ENCODE measurements at regions not wholly inside any gene's neighbourhood (a gene's known extent, or its start where the extent isn't known, plus 50 kb on each side); places are given as distances from the start of the nearest gene placed in this dataset.

DNA sequence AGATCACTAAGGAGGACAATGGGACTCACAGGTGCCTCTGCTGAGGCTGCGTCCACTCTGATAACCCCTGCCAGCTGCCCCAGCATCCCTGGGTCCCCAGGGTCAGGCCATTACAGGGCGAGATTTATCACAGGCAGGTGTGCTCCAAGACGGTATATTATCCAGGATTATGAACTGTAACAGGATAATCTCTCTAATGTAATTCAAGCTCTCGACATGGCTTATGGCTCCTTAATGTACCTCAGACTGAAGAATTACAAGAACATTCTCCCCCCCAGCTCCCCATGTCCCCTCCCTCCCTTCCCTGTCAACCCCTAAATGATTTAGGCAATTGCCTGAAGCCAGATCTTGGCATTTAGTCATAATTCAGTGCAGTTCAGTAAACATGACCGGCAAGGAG, 86.8 kb downstream of the NCR2 start:
- Histone ChIP-seq H3K79me2 (ENCODE audit: low read length) (no peaks in the 10 kb centered on the region), H3K4me2 (ENCODE audit: low read length) (no peak overlapping the region), H3K9me3 (ENCODE audit: insufficient read depth, low read length) (peaks cover 5% of the 10 kb centered on the region), H4K20me1 (ENCODE audit: insufficient read depth, low read length) (no peaks in the 10 kb centered on the region), H3K9ac (ENCODE audit: low read length) (no peak overlapping the region), H3K27me3 (ENCODE audit: low read depth, low read length) (peaks cover 66% of the 10 kb centered on the region), H2AFZ (ENCODE audit: low read depth, low read length) (no peak overlapping the region), H3K4me3 (ENCODE audit: low read length) (no peak overlapping the region), H3K36me3 (replicated peaks; ENCODE audit: low read depth, low read length) (no peaks in the 10 kb centered on the region), H3K4me1 (ENCODE audit: low read length) (peaks cover 15% of the 10 kb centered on the region), H3K27ac (ENCODE audit: low read length) (no peak overlapping the region)
- TF ChIP-seq EZH2phosphoT487 (IDR thresholded peaks at IDR 0.05; ENCODE audit: low read depth): no peak

DNA sequence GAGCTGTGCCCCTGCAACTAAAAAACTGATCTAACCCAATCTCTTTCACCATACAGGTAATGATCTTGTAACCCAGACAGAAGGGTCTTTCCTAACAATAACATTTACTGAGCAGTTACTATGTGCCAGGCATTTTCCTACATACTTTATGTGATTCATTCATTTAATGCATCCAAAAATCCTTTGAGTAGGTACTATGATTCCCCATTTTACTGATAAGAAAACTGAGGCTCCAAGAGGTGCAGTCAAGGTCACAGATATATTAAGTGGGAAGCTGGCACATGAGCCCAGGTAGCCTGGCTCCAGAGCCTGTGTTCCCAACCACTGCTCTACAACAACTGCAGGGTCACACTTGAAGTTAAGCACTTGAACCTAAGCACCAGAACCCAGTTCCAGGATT, 87.6 kb downstream of the NCR2 start:
- TF ChIP-seq, protein P1, sequence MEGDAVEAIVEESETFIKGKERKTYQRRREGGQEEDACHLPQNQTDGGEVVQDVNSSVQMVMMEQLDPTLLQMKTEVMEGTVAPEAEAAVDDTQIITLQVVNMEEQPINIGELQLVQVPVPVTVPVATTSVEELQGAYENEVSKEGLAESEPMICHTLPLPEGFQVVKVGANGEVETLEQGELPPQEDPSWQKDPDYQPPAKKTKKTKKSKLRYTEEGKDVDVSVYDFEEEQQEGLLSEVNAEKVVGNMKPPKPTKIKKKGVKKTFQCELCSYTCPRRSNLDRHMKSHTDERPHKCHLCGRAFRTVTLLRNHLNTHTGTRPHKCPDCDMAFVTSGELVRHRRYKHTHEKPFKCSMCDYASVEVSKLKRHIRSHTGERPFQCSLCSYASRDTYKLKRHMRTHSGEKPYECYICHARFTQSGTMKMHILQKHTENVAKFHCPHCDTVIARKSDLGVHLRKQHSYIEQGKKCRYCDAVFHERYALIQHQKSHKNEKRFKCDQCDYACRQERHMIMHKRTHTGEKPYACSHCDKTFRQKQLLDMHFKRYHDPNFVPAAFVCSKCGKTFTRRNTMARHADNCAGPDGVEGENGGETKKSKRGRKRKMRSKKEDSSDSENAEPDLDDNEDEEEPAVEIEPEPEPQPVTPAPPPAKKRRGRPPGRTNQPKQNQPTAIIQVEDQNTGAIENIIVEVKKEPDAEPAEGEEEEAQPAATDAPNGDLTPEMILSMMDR (IDR thresholded peaks at IDR 0.05; ENCODE audit: low read depth, low read length): no peak
- H3K4me3 ChIP-seq (ENCODE audit: low read length): no peak overlapping the region
- H2AFZ ChIP-seq (ENCODE audit: low read depth, low read length): no peak overlapping the region
- no peaks in the 10 kb centered on the region for H4K20me1 ChIP-seq (ENCODE audit: insufficient read depth, low read length)
- H3K27me3 ChIP-seq (ENCODE audit: low read depth, low read length): peaks cover 65% of the 10 kb centered on the region
- H3K4me1 ChIP-seq (ENCODE audit: low read length): peaks cover 18% of the 10 kb centered on the region
- H3K36me3 ChIP-seq (replicated peaks; ENCODE audit: low read depth, low read length): no peaks in the 10 kb centered on the region
- no peaks in the 10 kb centered on the region for H3K79me2 ChIP-seq (ENCODE audit: low read length)
- no peak overlapping the region for H3K4me2 ChIP-seq (ENCODE audit: low read length)
- peaks cover 5% of the 10 kb centered on the region for H3K9me3 ChIP-seq (ENCODE audit: insufficient read depth, low read length)
- H3K27ac ChIP-seq (ENCODE audit: low read length): no peak overlapping the region
- no peak overlapping the region for H3K9ac ChIP-seq (ENCODE audit: low read length)

DNA sequence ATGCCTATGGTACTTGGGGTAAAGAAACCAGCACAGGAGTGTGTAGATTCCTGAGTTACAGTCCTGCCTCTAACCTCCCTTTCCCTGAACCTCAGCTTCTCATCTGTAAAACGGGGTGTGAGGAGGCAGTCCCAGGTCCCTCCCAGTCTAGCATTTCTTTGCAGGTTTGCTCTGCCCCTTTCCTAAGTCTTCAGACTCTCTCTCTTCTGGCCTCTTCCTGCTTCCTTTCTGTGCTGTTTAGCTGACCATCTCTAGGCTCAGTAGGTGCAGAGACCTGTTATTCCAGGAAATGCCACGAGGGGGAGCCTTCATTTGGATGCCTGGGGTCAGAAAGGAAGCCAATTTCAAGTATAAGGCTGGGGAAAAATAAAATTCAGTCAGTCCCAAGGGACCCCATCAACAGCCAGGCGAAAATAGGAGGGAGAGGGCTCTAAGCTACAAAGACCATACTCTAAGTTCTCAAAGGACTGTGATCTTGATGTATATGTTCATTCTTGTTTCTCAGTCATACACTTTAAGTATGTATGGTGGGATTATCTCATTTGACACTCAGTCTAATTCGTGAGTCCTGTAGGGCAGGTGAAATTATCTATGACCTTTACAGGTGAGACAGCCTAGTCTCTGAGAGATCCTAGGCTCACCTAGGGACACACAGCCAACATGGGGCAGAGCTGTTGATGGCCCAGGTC, 89.1 kb downstream of the NCR2 start:
- H4K20me1 ChIP-seq (ENCODE audit: insufficient read depth, low read length): no peaks in the 10 kb centered on the region
- peaks cover 27% of the 10 kb centered on the region for H3K4me1 ChIP-seq (ENCODE audit: low read length)
- no peaks in the 10 kb centered on the region for H3K79me2 ChIP-seq (ENCODE audit: low read length)
- H3K27me3 ChIP-seq (ENCODE audit: low read depth, low read length): peaks cover 49% of the 10 kb centered on the region
- H3K4me3 ChIP-seq (ENCODE audit: low read length): no peak overlapping the region
- peak overlapping the region; percentile 87 for H2AFZ ChIP-seq (ENCODE audit: low read depth, low read length)
- no peak for TF ChIP-seq EZH2phosphoT487 (IDR thresholded peaks at IDR 0.05; ENCODE audit: low read depth)
- TF ChIP-seq, protein P1 (IDR thresholded peaks at IDR 0.05; ENCODE audit: low read depth, low read length): peak; percentile 97
- no peaks in the 10 kb centered on the region for H3K36me3 ChIP-seq (replicated peaks; ENCODE audit: low read depth, low read length)
- H3K4me2 ChIP-seq (ENCODE audit: low read length): 0 out of 2 replicates have a peak overlapping the region, but pooled peaks have one; percentile 17
- H3K27ac ChIP-seq (ENCODE audit: low read length): no peak overlapping the region
- H3K9ac ChIP-seq (ENCODE audit: low read length): no peak overlapping the region
- no peaks in the 10 kb centered on the region; the same call in 1 of the 2 replicates for H3K9me3 ChIP-seq (ENCODE audit: insufficient read depth, low read length)

DNA sequence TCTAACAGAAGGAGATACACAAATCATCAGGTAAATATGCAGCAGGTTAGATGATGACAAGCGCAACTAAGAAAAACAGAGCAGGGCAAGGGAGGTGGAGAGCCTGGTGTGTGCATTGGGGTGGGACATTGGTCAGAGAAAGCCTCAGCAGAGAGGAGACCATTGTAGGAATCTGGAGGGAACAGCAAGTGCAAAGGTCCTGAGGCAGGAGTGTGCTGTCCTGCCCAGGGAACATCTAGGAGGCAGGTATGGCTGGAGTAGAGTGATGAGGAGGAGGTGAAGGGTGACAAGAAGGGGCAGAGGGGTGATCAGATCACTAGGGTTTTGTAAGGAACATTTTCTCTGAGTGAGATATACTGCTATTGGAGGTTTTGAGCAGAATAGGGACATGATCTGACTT, 90.1 kb downstream of the NCR2 start:
- Histone ChIP-seq H3K27me3 (ENCODE audit: low read depth, low read length) (peaks cover 45% of the 10 kb centered on the region), H3K9me3 (ENCODE audit: insufficient read depth, low read length) (no peaks in the 10 kb centered on the region), H4K20me1 (ENCODE audit: insufficient read depth, low read length) (no peaks in the 10 kb centered on the region), H3K4me3 (ENCODE audit: low read length) (no peak overlapping the region), H2AFZ (ENCODE audit: low read depth, low read length) (no peak overlapping the region), H3K9ac (ENCODE audit: low read length) (no peak overlapping the region), H3K4me2 (ENCODE audit: low read length) (no peak overlapping the region), H3K79me2 (ENCODE audit: low read length) (no peaks in the 10 kb centered on the region), H3K27ac (ENCODE audit: low read length) (no peak overlapping the region), H3K4me1 (ENCODE audit: low read length) (peaks cover 30% of the 10 kb centered on the region), H3K36me3 (replicated peaks; ENCODE audit: low read depth, low read length) (no peaks in the 10 kb centered on the region)
- no peak for TF ChIP-seq EZH2phosphoT487 (IDR thresholded peaks at IDR 0.05; ENCODE audit: low read depth)

DNA sequence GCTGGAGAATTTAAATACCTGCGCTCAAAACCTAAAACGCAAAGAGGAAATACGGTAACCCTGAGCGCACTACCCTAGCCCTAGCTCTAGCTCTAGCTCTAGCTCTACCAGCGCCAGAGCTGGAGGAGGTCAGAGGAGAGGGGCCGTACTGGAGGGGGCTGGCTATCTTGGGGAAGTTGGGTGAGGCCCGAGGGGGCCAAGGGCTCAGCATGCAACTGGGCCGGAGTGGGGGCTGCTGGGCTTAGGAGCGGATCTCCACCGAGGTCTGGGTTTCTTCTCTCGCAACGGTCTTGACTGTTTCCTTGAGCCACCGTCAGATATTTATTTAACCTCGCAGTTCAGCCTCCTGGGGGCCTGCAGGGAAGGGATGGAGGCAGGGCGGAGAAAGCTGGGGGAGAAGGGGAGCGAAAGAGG, 91.0 kb downstream of the NCR2 start:
- peak overlapping the region; percentile 91; the same call in 1 of the 2 replicates for H2AFZ ChIP-seq (ENCODE audit: low read depth, low read length)
- peaks cover 39% of the 10 kb centered on the region for H3K27me3 ChIP-seq (ENCODE audit: low read depth, low read length)
- TF ChIP-seq, protein P1 (IDR thresholded peaks at IDR 0.05; ENCODE audit: low read depth, low read length): no peak
- 0 out of 2 replicates have a peak, but pooled peaks have one; percentile 6 for TF ChIP-seq EZH2phosphoT487 (IDR thresholded peaks at IDR 0.05; ENCODE audit: low read depth)
- no peak overlapping the region for H3K27ac ChIP-seq (ENCODE audit: low read length)
- H3K9ac ChIP-seq (ENCODE audit: low read length): peak overlapping the region; percentile 82
- no peaks in the 10 kb centered on the region for H3K36me3 ChIP-seq (replicated peaks; ENCODE audit: low read depth, low read length)
- H3K4me2 ChIP-seq (ENCODE audit: low read length): peak overlapping the region; percentile 93
- H3K79me2 ChIP-seq (ENCODE audit: low read length): no peaks in the 10 kb centered on the region
- H4K20me1 ChIP-seq (ENCODE audit: insufficient read depth, low read length): no peaks in the 10 kb centered on the region
- H3K9me3 ChIP-seq (ENCODE audit: insufficient read depth, low read length): no peaks in the 10 kb centered on the region
- H3K4me1 ChIP-seq (ENCODE audit: low read length): peaks cover 30% of the 10 kb centered on the region
- peak overlapping the region; percentile 86 for H3K4me3 ChIP-seq (ENCODE audit: low read length)

Data from OCI-LY3 (cell line).